Fibroblast of skin of right biceps (primary cell): ENCODE measurements at regions not wholly inside any gene's neighbourhood (a gene's known extent, or its start where the extent isn't known, plus 50 kb on each side); places are given as distances from the start of the nearest gene placed in this dataset.
"Not testable (repeated sequence)": the region's sequence is repeated elsewhere in the genome, so short reads cannot be mapped to it uniquely, and the experiment has no call there.

Experiments
- DNase-seq: peaks from one replicate; pipeline ENCODE4 v3.0.0-alpha.2; 2013

DNA sequence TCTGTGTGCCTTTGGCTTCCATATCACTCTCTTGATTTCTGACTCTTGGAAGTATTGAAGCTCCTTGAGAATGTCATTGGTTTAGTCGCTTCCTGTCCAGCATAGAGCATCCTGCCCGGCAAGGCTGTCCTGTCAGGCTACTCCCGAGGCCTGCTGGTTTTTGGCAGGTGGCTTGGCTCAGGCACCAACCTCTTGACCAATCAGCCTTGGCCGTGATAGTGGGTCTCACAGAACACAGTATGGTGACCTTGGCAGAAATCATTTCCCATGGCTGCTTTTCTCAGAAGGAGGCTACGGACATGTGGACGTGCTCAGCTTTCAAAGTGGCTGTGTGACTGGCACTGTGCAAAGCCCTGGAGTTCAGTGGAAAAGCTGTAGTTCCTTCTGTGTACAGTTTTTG lies 516.9 kb downstream of the REEP3 start:
- DNase-seq: no peak

DNA sequence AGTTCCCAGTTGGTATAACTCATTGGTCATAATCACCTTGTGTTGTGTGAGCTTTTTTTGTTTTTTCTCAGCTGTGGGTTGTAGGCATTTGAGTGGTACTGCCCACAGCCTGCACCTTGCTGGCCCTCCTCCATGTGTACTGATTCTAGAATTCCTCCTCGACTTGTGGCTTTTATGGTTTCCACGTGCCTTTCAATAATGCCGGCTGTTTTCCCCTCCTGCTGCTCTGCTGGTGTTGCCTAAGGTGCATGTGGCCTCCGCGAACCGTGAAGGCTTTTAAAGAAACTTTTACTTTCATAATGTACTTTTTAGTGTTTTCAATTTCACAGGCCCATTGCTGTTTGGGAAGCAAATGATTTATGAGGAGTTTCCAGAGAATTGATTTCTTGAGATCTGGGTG lies 518.0 kb downstream of the REEP3 start:
- no peak for DNase-seq

DNA sequence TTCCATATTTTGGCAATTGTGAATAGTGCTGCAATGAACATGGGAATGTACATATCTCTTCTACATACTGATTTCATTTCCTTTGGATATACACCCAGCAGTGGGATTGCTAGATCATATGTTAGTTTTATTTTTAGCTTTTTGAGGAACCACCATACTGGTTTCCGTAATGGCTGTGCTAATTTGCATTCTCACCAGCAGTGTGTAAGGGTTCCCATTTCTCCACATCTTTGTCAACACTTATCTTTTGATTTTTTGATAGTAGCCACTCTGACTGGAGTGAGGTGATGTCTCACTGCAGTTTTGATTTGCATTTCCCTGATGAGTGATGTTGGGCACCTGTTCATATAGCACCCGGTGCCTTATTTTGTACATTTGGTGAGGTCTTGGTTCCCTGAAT lies 519.6 kb downstream of the REEP3 start:
- DNase-seq: no peak

DNA sequence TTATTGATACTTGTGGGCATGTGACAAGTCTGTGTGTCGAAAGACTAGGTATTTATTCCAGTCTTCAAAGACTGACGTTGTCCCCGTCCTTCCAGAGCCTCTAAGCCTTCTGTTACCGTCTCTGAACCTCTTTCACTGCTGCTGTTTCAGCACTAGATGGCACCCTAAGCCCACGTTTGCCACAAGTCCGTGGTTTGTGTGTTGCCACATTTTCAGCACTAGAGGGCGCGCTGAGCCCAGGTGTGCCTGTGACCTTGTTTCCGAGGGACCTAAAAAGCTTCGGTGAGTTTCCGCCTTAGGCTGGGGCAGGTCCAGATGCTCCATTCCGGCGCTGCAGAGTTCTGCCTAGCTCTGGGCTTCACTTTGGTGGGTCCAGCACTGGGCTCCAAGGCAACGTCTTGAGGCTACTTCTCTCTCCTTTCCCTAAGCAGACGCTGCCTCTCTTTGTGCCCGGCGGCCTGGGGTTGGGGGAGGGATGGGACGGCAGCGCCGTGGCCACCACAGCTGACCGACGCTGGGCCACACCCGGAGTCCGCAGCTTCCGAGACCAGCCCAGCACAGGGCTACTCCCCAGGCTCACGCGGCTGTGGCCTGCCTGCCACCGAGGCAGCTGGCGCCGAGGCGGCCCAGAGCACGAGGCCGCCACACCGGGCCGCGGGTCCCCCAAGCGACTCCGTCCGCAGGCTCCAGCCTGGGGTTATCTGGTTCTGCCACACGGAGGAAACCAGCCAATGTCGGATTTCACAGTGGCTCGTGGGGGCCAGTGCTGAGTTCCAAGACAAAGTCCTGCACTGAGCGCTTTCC lies 520.2 kb downstream of the REEP3 start:
- peak; percentile 74 for DNase-seq

DNA sequence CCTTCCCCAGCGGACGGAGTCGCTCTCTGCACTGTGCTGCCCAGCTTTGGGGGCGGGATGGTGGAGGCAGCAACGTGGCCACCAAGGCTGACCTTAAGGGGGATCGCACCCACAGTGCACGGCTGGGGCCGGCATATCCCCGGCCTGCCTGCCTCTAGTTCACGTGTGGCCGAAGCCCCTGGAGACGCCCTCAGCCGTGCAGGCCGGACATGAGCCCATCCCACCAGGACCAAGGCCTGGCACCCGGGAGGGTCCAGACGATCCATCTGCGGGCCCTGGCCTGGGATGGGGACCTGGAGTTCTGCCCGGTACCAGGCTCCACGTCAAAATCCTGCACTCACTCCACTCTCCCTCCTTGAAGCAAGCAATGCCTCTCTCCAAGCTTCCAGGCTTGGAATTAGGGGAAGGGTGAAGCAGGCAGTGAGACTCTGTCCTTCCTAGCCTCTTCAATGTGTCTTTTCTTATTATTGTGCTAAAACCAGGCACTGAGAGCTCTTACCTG lies 520.8 kb downstream of the REEP3 start:
- DNase-seq: no peak

DNA sequence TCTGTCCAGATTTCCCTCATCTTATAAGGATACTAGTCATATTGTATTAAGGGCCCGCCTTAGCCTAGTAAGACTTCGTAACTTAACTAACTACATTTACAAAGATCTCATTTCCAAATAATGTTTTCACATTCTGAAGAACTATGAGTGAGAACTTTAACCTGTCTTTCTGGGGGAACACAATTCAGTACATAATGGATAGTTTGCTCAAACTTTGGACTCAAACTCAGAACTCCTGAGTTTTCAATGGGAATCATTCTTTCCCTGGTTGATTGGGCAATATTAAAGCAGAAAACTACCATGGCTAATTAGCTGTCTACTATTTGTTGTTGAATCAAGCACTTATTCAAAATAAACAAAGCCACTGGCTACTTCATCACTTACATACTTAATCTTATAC lies 522.9 kb downstream of the REEP3 start:
- DNase-seq: no peak

DNA sequence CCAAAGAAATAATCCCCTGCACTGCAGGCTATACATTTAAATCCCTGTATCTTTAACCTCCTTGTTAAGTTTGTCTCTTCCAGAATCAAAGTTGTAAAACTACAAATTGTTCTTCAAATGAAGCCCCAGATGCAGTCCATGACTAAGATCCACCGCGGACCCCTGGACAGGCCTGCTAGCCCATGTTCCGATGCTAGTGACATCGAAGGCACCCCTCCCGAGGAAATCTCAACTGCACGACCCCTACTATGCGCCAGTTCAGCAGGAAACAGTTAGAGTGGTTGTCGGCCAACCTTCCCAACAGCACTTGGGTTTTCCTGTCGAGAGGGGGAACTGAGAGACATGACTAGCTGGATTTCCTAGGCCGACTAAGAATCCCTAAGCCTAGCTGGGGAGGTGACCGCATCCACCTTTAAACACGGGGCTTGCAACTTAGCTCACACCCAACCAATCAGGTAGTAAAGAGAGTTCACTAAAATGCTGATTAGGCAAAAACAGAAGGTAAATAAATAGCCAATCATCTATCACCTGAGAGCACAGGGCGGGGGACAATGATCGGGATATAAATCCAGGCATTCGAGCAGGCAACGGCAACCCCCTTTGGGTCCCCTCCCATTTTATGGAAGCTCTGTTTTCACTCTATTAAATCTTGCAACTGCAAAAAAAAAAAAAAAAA lies 523.9 kb downstream of the REEP3 start:
- DNase-seq: not testable (repeated sequence)

DNA sequence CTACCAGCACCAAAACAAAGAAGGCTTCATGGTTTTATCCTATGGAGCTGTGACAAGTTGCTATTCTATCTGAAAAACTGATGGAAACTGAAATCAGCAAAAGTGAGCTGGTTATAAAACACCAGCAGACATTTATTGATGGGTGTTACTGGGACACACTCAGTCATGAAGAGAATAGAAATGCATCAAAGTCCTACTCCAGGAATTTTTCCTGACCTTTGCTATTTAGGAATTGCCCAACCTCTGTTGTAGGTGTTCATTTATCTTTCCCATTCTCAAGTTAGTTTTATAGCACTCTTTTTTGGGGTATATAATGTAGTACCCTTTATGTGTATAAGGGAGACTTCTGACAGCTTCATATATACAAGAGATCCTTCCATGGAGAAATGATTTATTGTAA lies 533.2 kb downstream of the REEP3 start:
- DNase-seq: no peak

DNA sequence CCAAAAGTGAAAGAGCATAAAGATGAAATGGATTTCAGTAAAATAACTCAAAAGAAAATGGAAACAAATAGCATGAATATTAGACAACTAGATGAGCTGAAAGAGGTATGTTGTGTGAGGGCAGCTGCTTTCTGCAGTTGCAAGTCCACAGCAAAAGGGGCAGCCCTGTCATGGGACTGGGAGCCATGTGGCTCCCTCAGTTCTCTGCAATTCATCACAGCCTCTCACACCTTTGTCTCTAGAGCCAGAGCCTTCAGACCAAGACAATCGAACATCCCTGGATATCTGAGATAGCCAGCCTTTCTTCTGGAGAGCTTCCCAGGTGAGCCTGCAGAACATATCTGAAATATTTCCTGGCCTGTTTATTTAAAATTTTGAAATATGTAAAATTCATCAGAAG lies 538.7 kb downstream of the REEP3 start:
- no peak for DNase-seq

DNA sequence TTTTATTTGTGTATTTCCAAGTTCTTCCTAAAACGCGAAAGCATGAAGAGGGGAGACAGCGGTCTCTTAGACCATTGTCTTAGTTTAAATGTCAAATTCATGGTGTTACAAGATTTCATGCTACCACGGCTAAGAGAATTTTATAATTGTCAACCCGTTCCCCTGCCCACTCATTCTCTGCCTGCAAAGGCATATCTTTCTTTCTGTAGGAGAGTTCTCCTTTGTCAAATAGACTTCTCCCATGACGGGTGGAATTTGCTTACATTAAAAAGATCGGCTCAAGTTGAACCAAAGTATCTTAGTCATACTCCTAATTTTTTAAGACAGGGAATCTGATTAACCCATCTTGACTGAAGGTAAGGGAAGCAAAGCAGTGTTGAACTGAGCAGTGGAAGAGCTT lies 539.2 kb downstream of the REEP3 start:
- DNase-seq: no peak

DNA sequence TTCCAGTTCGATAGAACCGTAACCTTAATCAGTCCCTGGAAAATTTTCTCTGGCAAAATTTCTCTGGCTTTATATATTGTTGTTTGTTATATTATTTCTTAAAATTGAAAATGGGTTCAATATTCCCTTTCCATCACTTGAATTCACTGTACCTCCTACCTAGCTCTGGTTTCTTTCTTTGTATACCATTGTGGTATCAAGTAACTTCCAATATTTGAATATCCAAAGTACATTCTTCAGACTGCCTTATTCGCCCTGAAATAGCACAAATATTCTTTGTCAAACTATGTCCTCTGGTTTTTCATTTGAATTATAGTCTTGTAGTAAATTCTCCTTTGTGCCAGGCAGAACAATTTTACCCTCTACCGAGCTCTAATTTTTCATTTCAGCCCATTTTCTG lies 541.6 kb downstream of the REEP3 start:
- DNase-seq: no peak

DNA sequence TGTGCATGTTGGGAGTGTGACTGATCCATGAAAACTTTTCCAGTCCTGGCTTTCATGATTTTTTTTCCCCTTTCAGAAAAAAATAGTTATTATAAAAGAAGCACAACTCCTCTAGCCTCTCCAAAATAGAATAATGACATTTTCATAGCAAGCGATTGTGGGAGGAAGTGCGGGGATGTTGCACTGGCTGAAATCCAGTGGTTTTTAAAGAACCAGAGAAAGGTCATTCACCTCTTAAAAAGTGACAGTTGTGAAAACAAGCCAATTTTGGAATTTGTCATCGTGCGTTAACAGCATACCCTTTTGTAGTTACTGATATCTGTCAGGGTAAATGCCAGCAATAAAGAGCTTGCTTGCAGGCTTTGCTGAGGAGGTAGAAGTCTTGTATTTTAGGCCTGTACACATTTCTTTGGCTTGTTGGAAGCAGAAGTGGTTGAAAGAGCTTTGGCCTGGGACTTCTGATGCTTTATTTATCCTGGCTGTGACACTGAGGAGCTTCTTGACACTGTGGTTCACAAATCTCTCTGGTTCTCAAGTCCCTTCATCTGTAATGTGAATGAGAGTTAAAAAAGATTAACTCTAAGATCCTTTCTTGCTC lies 545.9 kb downstream of the REEP3 start:
- DNase-seq: no peak

DNA sequence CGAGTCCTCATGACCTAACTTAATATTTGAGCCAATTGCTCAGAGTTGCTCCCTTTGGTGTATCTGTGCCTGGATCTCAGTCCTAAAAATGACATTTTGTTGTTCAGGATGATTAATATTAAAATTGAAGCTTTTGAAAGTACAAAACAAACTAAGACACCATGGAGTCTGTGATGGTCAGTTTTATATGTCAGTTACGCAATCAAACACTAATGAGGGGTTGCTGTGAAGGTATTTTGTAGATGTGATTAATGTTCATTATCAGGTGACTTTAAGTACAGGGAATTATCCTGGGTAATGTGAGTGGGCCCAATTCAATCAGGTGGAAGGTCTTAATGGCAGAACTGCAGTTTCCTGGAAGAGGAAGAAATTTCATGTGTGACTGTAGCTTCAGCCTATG lies 546.7 kb downstream of the REEP3 start:
- DNase-seq: no peak

DNA sequence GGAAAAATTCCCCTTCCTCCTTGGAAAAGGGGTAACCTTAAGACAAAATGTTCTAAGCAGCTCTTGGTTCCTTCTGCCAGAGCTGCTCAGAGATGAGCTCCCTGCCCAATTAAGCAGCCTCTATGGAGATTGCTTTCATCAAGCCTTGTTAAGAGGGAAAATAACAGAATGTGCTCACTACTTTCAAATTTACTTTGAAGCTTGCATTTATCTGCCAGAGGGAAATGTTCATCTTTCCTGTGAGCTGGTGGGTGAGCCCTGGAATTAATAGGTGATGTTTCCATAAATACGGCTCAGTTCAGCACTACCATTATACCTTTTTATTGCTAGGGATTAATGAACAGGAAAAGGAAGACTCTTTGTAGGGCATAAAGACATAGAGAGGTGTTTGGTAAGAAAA lies 549.0 kb downstream of the REEP3 start:
- no peak for DNase-seq

DNA sequence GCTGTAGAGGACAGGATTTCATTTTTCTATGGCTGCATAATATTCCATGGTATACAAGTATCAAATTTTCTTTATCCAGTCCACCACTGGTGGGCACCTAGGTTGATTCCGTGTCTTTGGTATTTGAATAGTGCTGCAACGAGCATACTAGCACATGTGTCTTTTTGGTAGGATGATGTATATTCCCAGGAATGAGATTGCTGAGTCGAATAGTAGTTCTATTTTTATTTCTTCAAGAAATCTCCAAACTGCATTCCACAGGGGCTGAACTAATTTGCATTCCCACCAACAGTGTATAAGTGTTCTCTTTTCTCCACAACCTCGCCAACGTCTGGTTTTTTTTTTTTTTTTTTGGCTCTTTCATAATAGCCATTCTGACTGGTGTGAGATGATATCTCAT lies 550.0 kb downstream of the REEP3 start:
- peak; percentile 85 for DNase-seq

DNA sequence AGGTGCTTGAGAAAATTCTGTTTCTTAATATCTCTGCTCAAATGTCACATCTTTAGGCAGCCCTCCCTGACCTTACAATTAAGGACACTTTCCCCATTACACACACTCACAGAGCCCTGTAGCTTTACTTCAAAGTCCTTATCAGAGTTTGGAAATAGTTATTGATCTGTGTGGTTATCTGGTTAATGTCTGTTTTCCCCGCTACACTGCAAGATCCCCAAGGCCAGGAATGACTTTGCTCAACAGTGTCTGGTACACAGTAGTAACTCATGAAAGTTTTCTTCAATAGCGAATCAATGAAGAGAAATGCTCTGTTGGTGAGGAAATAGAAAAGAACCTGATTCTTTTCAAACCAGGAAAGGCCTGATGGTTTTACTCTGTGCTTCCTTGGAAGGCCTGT lies 554.4 kb downstream of the REEP3 start:
- DNase-seq: no peak

DNA sequence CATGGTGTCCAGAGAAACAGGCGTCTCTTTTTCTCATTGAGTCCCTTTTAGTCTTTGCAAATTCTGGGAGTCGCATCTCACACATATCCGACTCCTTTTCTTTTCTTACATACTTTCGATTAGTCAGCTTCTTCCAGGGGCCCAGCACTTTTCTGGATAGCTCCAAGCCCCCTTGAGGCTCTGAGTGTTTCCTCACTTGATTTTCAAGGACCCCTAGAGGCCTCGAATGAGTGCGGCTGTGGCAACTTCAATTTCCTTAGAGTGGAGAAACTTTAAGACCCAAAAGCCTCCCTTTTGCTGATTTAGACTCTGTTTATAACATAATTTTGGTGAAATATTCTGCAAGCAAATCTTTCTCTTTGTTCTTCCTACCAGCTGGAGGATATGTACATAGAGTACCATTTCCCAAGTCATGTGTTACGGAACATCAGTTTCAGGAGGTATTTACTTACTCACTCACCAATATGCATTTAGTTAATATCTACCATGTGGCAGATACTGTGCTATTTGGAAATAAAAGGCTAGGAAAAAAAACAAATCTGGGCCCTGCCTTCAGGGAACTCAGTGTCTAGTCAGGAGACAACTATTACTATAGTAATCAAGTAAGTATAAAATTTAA lies 555.2 kb downstream of the REEP3 start:
- no peak for DNase-seq

DNA sequence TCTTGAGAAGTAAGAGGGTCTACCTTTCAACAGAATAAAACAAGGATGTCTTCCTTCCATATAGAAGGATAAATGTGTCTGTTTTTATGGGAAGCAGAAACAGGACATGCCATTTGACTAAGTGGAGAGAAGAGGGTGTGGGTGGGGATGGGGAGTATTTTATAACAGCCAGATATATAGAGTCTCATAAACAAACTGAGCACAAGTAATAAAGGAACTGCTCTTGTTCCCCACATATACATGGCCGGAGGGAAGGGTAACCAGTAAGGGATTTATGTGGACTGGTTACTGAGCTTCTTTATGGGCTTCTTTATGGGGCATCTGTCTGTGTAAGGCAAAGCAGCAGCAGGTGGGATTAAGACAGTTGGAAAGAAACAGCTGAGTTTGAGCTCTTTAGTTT lies 558.1 kb downstream of the REEP3 start:
- DNase-seq: no peak

DNA sequence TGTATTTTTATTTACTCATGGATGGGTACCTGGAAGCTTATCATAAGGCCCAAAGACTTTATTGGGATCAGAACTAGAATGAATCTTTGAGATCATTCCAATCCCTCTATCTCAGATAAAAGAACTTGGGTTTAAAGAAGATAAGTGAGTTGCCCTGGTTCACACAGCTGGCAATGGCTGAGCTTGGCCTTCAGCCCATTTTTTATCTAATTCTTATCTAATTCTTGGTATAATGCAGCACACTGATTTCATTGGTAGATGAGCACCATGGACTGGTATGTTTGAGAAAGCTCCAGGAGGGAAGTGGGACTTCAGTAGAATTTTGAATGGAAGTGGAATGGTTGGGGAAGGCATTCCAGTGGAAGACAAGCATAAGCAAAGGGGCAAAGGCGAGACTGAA lies 558.9 kb downstream of the REEP3 start:
- DNase-seq: no peak

DNA sequence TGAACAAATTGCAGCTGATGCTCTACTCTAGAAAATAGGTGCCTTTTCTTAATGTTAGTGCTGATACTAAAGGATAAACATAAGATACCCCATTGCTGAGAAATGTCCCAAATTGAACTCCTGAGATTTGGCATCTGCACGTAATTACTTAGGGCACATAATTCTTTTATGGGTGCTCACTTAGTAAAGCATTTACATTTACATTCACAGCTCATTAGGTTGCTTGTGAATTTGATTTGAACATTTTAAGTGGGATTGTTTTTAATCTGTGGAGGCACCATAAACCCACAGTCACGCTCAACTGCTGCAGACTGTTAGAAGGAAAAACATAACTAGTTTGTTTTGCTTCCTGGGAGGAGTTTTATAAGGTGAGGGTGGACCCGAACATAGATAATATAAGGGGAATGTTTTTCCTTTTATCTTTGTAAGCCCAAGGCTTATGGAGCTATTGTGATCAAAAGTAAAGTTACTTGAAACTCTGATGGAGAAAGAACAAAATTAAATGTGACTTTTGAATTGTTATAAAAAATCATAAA lies 560.8 kb downstream of the REEP3 start:
- no peak for DNase-seq

DNA sequence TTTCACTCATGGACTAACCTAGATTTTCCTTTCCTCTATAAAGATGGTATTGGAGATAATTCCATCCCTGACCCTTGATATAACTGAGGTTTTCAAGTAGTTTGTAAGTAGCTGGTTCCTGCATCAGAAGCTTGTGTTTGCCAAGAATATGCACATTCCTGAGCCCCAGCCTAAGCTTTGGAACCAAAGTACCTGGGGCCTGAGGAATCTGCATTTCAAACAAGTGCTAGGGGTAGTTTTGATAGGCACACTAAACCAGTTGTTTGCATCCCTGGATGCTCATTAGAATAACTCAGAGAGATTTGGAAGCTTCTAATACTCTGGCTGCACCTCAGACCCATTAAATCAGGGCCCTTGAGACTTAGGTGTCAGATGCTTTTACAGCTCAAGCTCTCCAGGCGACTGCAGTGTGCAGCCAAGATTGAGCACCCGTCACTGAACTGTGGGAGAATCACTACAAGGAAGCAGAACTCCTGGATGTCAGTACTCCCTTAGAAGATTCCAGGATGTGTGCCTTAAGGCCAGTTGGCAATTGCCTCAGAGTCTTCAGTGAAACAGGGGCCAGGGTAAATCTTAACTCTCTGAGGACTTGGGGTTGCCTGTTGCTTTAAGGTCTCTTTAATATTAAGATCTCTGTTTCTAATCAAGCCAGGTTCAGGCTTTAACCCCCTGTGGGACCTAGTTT lies 565.0 kb downstream of the REEP3 start:
- no peak for DNase-seq

DNA sequence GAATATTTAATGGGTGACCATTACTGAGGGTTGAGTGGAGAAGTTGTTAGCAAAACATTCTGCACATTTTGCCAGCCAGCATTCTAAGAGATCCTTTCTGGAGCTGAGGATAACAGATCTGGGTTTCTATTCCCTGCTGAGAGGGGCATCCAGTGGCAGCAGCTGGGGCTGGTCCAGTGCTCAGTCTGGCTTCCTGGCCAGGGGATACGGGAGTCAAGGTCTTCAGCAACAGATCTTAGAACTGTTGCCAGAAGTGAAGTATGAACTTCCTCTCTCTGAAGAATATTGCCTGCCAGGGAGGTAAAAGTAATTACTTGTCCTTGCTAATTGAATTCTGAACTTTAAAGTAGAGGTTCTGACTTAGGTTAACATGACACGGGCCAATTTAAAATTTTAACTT lies 568.4 kb downstream of the REEP3 start:
- no peak for DNase-seq

DNA sequence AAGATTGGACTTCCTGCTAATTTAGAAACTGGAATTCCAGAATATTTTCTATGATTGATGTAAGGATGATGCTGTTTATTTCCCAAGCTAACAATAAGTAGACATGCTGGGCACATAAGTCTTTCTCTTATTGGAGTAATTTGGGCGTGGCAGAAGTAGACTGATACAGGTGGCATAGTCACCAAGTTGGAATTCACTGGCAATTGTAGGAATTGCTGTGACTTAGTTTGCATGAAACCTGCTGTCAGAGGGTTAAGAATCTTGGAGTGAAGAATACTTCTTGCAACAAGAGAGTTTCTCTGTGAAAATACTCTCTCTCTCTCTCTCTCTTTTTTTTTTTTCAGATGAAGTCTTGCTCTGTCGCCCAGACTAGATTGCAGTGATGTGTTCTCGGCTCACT lies 569.7 kb downstream of the REEP3 start:
- no peak for DNase-seq
